GM19463 (cell line): ENCODE measurements at regions not wholly inside any gene's neighbourhood (a gene's known extent, or its start where the extent isn't known, plus 50 kb on each side); places are given as distances from the start of the nearest gene placed in this dataset.

Source experiments
- ATAC-seq: cut with Tn5 transposase; IDR thresholded peaks from one replicate; pipeline ENCODE4 v1.9.1; 2021; ENCODE audit warnings: mild to moderate bottlenecking, moderate library complexity; ENCODE audit not compliant: unreplicated experiment

- ATAC-seq = no peak
These were observed 177.7 kb upstream of the AHR start for GRCh38 chr7:17120756-17121155.

- no peak for ATAC-seq
These were observed 176.8 kb upstream of the AHR start for GRCh38 chr7:17121671-17122070.

DNA sequence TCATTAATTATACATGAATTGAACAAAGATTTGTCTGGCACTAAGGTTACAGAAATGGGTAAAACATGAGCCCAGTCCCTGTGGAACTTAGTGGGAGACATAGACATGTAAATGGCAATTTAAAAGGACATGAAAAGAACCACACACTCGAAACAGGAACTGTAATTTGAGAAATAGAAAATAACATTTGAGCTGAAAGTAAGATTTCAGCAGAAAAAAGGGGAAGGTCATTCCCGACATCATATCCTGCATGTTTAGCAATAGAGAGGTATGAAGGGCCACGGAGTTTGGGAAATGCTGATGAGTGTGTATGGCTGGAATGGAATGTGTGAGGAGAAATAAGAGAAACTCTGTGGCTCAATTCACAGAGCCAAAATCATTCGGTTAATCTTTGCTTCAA is 175.4 kb upstream of the AHR start:
- ATAC-seq = no peak

DNA sequence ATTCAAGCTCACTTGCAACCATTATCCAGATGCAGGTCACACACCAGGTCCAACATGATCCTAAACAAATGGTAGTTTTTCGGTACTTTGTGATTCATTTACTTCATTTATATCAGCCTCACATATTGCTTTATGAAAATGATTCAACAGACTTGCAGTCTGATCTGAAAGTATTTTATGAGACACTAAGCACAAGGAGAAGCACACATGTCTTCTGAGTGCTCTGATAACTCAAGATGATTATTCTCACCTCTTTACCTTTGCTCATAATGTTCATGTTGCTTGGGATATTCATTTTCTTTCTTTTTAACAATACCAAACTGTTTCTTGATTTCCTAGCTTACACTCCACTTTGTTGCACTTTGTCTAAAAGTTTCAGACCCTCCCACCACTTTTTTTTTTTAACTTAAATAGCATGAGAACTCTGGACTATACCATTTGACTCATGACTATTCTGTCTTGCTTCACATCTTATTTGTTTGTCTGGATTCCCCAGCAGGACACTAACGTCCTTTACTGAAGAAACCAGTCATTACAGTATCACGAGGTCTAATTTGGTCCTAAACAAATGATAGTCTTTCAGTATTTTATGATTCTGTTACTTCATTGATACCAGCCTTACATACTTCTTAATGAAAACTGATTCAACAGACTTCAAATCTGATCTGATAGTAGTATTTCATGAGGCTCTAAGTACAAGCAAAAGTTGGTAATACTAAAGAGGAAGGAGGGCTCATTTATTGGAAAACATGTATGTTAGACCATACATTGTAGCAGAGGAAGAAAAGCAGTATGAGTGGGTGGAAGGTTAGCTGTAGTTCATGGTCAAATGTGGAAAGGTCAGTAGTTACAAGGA is 171.8 kb upstream of the AHR start:
- peak; percentile 78 for ATAC-seq

GRCh38 chr7:17129218-17129617 is 169.2 kb upstream of the AHR start:
- no peak for ATAC-seq

GRCh38 chr7:17130281-17131059 is 168.0 kb upstream of the AHR start:
- ATAC-seq = no peak

DNA sequence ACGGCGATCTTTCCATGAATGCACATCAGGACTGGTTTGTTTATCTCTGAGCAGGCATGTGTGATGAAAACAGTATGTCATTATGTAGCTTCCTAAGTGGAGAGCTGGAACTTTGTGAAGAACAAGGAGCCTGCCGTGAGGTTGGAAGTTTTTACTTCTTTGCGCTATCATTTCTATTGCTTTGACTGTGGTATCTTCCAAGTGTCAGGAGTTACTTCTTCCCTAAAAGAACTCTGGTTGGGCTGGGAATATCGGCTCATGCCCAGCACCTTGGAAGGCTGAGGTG is 167.4 kb upstream of the AHR start:
- ATAC-seq = no peak

DNA sequence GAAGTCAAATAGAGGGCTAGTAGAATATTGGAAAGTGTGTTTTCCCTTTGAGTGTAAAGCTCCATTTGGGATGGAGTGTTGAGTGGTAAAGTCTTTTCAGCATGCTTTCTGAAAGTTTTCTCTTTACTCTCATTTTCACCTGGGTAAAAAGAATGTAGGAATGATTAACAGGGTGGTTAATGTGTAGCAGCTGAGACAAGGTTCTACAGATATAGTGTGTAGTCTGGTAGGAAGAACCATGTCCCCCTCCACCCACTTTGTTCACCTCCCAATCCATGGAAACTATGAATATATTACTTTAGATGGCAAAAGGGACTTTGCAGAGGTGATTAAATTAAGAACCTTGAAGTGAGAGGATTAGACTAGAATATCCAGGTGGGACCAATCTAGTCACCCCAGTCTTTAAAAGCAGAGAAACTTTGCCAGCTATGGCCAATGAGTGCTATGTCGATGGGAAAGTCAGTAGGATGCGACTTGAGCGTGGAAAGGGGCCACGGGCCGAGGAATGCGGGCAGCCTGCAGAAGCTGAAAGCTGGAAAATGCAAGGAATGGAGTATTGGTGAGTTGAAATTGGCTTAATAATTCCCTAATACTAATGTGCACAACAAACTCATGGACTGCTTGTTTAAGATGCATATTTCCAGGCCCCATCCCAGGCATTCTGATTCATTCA is 166.3 kb upstream of the AHR start:
- peak; percentile 48 for ATAC-seq

- no peak for ATAC-seq
These were observed 165.7 kb upstream of the AHR start for GRCh38 chr7:17132726-17133125.

DNA sequence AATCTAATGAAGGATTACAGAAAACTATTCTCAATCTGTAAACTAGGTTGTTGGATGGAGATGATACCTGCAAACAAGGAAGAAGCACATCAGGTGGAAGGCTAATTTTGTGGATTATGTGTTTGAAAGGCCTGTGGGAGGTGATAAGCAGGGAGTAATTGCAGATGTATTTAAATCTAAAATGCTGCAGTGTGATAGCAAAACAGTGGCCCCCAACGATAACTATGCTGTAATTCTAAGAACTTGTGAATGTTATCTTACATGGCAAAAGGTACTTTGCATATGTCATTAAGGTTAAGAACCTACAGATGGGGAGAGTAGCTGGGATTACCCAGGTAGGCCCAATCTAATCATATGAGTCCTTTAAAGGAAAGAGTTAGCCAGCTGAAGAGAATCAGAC is 164.5 kb upstream of the AHR start:
- no peak for ATAC-seq

DNA sequence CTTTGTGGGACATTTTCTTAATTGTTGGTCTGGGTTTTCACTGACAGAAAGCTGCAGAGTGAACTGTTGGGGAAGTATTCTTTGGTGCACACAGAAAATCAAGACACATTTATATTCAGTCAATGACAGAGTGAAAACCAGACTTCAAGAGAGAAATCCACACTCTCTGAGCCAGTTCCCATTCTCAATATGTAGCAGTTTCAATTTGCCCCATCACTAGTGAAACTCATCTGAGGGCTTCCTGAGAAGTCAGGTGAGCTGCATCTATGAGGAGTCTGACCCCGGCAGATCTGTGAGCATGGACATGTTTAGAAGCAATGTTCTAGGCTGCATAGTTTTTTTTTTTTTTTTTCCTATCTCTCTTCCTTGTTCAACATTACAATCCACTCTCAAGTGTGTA is 163.7 kb upstream of the AHR start:
- peak; percentile 81 for ATAC-seq

DNA sequence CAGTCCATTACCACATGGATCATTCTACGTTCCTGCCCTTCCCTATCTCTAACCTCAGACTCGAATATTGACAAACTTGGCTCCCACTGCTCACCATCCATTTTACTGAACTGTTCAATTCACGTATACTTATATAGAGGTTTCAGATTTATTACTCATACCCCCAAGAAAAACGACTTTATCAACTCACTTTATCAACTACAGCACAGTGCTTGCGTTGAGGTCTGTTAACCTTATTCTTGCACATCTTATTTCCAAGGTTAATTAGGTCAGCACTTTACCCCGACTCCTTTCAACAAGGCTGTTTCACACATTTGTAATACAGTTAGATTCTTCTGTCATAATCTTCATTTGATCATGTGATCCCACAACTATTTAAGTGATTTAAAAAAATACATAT is 162.3 kb upstream of the AHR start:
- ATAC-seq = no peak

DNA sequence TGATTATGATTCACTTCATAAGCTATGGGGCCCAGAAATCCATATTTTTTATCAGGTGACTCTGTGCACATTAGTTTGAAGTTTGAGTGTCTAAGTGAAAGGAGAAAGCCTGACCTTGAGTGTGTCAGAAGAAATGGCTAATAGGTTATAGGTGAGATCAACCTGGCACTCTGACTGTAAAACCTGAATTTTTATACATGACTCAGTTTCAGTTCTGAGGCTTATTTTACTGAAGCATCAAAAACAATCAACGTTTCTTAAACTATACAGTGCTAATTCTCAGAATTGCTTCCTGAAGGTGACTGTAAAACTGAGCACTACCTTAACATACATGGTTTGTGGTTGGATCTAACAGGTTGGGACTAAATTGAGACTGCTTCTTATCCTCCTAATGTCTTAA is 159.4 kb upstream of the AHR start:
- ATAC-seq = no peak

DNA sequence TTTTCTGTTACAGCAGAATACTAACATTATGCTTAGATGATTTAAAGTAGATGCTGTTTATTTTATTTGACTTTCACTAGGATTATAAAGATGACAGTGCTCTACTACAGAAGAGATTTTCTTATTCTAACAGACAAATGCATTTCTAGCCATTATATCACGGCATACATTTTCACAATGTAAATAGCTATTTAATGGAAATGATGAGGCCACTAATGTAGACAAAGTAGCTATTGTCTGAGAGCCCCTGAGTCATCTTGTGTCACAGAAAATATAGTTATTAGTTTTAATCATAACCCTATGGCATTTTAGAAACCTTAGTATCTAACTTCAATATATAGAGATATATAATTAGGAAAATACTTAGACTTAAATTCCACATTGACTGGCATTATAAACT is 158.0 kb upstream of the AHR start:
- ATAC-seq = no peak

GRCh38 chr7:17142831-17143541 is 155.5 kb upstream of the AHR start:
- no peak for ATAC-seq

DNA sequence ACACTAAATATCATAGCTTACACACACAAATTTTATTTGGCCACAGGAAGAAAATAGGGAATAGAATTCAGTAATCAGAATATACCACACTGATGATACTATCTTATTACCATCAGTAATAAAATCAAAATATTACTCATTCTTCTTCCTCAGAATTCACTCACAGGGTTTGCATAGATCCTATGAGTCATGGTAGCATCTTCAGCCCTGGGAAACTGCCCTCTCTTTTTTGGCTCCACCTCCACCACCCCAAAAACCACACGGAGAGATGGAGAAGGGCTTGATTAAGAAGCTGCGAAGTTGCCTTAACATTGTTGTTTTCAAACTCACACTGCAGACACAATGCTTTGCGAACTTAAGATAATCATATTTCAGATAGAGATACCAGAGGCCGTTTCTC is 154.1 kb upstream of the AHR start:
- ATAC-seq = peak; percentile 70

DNA sequence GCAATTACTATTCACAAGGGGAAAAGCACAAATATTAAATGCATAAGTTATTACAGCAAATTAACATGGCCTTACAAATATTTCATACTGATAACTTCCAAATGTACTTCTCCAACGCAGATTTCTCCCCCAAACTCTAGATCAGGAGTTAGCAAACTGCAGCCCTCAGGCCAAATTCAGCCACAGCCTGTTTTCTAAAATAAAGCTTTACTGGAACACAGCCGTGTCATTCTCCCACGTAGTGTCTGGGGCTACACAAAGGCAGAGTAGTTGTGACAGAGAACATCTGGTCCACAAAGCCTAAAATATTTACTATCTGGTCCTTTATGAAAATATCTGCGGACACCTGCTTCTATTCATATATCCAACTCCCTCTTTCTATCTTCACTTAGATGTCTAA is 151.8 kb upstream of the AHR start:
- ATAC-seq = no peak

DNA sequence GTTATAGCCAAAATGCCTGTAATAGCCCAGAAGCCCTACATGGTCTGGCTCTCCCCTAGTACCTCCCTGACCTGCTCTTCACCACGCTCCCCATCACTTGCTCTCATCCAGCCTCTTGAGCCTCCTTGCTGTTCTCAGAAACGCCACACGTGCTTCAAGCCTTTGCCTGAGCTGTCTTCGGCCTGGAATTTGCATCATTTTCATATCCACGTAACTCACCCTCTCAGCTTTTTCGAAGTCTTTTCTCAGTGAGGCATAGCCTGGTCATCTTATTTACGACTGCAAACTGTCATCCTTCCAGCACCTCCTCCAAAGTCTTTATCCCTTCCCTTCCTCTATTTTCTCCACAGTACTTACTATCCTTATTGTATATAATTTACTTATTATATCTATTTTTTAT is 151.0 kb upstream of the AHR start:
- ATAC-seq = no peak

DNA sequence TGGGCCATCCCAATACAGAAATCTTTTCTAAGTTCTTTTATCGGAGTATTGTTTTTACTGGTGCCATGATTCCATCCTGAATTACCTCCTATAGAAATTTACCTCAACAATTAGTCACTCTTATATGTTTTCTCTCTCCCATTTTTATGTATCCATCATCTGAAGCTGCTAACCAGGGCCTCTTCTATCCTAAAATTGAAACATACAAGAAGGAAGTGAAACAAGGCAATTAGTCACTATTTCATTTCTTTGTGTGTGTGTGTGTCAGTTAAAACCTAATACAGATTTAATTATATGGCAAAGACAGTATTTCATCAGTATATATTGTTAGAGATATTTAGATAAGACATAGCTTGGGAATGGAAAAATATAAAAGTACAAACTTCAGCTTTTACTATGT is 148.4 kb upstream of the AHR start:
- peak; percentile 57 for ATAC-seq

- ATAC-seq = peak; percentile 62
These were observed 145.7 kb upstream of the AHR start for GRCh38 chr7:17152721-17153120.

DNA sequence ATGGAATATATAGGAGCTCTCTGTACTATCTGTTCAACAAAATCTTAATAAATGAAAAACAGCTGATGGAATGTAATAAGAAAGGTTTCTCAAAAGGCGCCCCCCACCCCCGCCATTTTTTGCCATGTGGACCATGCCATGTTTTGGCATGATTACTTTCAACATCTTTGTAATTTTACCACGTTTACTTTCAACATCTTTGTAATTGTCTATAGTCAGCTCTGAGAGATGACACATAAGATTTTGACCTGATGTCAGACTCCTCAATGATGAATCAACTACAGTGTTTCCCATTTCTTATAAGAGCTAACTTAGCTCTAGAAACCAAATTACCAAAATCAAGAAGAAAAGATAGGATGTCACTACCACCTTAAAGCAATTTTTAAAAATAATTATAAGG is 144.9 kb upstream of the AHR start:
- no peak for ATAC-seq
